ENCODE measurements at regions not wholly inside any gene's neighbourhood (a gene's known extent, or its start where the extent isn't known, plus 50 kb on each side); places are given as distances from the start of the nearest gene placed in this dataset.

DNA sequence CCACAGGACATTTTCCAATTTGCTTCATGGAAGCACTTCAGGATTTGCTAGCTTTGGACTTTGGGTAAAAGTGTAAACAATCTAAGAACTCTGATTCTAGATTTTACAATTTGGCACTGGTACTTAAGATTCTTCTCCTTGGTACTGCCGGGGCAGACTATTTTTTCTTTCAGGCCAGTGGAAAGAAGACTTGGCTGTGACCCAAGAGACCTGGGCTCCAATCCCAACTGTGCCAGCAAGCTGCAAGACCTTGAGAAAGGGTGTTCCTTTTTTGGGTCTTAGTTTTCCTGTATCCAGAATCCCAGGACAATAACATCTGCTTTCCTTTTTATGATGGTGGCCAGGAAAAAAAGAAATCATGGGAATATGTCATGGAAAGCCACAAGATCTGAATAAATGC, 148.1 kb upstream of the CRY1 start:
- TF ChIP-seq, protein P1, sequence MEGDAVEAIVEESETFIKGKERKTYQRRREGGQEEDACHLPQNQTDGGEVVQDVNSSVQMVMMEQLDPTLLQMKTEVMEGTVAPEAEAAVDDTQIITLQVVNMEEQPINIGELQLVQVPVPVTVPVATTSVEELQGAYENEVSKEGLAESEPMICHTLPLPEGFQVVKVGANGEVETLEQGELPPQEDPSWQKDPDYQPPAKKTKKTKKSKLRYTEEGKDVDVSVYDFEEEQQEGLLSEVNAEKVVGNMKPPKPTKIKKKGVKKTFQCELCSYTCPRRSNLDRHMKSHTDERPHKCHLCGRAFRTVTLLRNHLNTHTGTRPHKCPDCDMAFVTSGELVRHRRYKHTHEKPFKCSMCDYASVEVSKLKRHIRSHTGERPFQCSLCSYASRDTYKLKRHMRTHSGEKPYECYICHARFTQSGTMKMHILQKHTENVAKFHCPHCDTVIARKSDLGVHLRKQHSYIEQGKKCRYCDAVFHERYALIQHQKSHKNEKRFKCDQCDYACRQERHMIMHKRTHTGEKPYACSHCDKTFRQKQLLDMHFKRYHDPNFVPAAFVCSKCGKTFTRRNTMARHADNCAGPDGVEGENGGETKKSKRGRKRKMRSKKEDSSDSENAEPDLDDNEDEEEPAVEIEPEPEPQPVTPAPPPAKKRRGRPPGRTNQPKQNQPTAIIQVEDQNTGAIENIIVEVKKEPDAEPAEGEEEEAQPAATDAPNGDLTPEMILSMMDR (conservative IDR thresholded peaks at IDR 0.05; ENCODE audit: low read depth in 2 of 2) = no peak
- no peak for TF ChIP-seq EZH2phosphoT487 (IDR thresholded peaks at IDR 0.05; ENCODE audit: unreplicated experiment)

All from GM23338 (cell line).